ENCODE measurements at regions not wholly inside any gene's neighbourhood (a gene's known extent, or its start where the extent isn't known, plus 50 kb on each side); places are given as distances from the start of the nearest gene placed in this dataset.

DNA sequence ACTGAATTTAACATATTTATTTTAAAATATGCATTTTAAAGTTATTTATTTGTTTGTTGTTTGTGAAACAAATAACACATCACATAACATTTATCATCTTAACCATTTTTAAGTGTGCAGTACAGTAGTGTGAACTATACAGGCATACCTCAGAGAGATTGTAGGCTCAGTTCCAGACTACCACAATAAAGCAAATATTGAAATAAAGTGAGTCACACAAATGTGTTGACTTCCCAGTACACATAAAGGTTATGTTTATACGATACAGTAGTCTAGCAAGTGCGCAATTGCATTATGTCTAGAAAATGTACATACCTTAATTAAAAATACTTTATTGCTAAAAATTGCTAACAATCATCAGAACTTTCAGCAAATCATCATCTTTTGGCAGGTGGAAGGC lies 739.4 kb upstream of the ADGRL4 start:
- Histone ChIP-seq H3K4me3 (no peak overlapping the region), H3K4me1 (replicated peaks in 1 of 2) (no peaks in the 10 kb centered on the region), H3K27ac (no peak overlapping the region), H3K27me3 (no peaks in the 10 kb centered on the region), H3K9me3 (replicated peaks in 1 of 3) (no peaks in the 10 kb centered on the region), H3K36me3 (replicated peaks in 1 of 2) (no peaks in the 10 kb centered on the region)
- TF ChIP-seq POLR2A (IDR thresholded peaks at IDR 0.05) (no peak), CTCF (IDR thresholded peaks at IDR 0.05) (no peak)
- DNase-seq, result no peak
- intact Hi-C loops (cut with DNase I), result no loop called here
- WGBS, 4 donors, result 82 to 93% (median 90%) methylated on average over 2 of the region's 2 CpGs

GRCh38 chr1:79744746-79745145 lies 738.2 kb upstream of the ADGRL4 start:
- DNase-seq, result no peak
- no peak for TF ChIP-seq CTCF (IDR thresholded peaks at IDR 0.05)
- intact Hi-C loops (cut with DNase I), result no loop called here
- 80 to 92% (median 88%) methylated on average over 1 of the region's 1 CpG for WGBS, 4 donors
- Histone ChIP-seq H3K27me3 (no peaks in the 10 kb centered on the region), H3K36me3 (replicated peaks in 1 of 2) (no peaks in the 10 kb centered on the region), H3K4me1 (replicated peaks in 1 of 2) (no peaks in the 10 kb centered on the region), H3K9me3 (replicated peaks in 1 of 3) (peaks cover 0 to under 1% (median 0%) of the 10 kb centered on the region in 3 donors), H3K4me3 (no peak overlapping the region), H3K27ac (no peak overlapping the region)

GRCh38 chr1:79741720-79742421 lies 735.3 kb upstream of the ADGRL4 start:
- Histone ChIP-seq H3K4me1 (replicated peaks in 1 of 2) (no peaks in the 10 kb centered on the region), H3K36me3 (replicated peaks in 1 of 2) (no peaks in the 10 kb centered on the region), H3K27me3 (no peaks in the 10 kb centered on the region), H3K27ac (no peak overlapping the region), H3K4me3 (no peak overlapping the region), H3K9me3 (replicated peaks in 1 of 3) (peaks cover 0 to 3% (median 0%) of the 10 kb centered on the region in 3 donors)
- 72 to 82% (median 76%) methylated on average over 3 of the region's 3 CpGs for WGBS, 4 donors
- DNase-seq, result no peak
- TF ChIP-seq CTCF (IDR thresholded peaks at IDR 0.05) (no peak), POLR2A (IDR thresholded peaks at IDR 0.05) (no peak)
- intact Hi-C loops (cut with DNase I), result no loop called here

GRCh38 chr1:79738101-79738500 lies 731.6 kb upstream of the ADGRL4 start:
- TF ChIP-seq POLR2A (IDR thresholded peaks at IDR 0.05) (no peak), CTCF (IDR thresholded peaks at IDR 0.05) (no peak)
- 81 to 93% (median 87%) methylated on average over 1 of the region's 1 CpG for WGBS, 4 donors
- intact Hi-C loops (cut with DNase I), result no loop called here
- Histone ChIP-seq H3K9me3 (replicated peaks in 1 of 3) (peaks cover 0 to 3% (median 0%) of the 10 kb centered on the region in 3 donors), H3K27ac (no peak overlapping the region), H3K36me3 (replicated peaks in 1 of 2) (no peaks in the 10 kb centered on the region), H3K27me3 (no peaks in the 10 kb centered on the region), H3K4me1 (replicated peaks in 1 of 2) (no peaks in the 10 kb centered on the region), H3K4me3 (no peak overlapping the region)
- no peak for DNase-seq

Measured in adrenal gland (tissue), 9 donors.